SW480 (cell line): ENCODE measurements at regions not wholly inside any gene's neighbourhood (a gene's known extent, or its start where the extent isn't known, plus 50 kb on each side); places are given as distances from the start of the nearest gene placed in this dataset.

Experiments used
- DNase-seq: peaks from one replicate; pipeline ENCODE4 v3.0.0-alpha.2; 2016; ENCODE audit warnings: low spot score

- no peak for DNase-seq
Measured at GRCh38 chr10:78516756-78517155, 483.1 kb downstream of the RPS24 start.

GRCh38 chr10:78518224-78518623 lies 484.6 kb downstream of the RPS24 start:
- DNase-seq, result no peak

GRCh38 chr10:78520737-78521430 lies 487.2 kb downstream of the RPS24 start:
- DNase-seq, result peak; percentile 74

DNA sequence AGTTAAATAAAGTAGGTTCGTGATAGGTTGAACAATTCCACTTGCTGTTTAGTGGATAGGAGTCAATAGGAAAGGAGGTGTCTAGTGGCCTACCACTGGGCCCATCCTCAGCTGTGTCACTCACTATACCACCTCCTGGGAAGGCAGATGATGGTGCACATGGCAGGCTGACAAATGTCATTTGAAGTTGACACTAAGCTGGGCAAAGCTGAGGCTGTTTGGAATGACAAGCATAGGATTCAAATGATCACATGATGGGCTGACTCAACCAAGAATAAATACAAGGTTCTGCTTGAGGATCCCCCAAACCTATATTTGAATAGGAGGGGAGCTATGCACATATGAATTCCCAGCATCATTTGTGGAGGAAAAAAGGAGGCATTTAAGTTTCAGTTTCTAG lies 489.8 kb downstream of the RPS24 start:
- no peak for DNase-seq

- no peak for DNase-seq
Measured at GRCh38 chr10:78524342-78524741, 490.7 kb downstream of the RPS24 start.

DNA sequence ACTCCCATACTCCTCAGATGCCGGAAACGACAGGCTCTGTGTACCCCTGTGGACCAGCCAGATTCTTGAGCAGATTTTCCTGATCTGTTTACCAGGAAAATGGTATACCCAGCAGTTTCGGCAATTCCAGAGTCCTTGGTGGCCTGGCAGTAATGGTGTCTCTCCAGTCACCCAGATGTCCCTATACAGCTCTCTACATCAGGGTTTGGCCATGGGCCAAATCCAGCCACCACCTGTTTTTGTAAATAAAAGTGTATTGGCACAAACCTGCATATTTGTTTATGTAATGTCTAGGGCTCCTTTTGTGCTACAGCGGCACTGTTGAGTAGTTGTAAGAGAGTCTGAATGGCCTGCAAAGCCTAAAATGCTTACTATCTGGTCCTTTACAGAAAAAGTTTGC lies 491.3 kb downstream of the RPS24 start:
- no peak for DNase-seq

GRCh38 chr10:78526347-78526746 lies 492.7 kb downstream of the RPS24 start:
- no peak for DNase-seq

DNA sequence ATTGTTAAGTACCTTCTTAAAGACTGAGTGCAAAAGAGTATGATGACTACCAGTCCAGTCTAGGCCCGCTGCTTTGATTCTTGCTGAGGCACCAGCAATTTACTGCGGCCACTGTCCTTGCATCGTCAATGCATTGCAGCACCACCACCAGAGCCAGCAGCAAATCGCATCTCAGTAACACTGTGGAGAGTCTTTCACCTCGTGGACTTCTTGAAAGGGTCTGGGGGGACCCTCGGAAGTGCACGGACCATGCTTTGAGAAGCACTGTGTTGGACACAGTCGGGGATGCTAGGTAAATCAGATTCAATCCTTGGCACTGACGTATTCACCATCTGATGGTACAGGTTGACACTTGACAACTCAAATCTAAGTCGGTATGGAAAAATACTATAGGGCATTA lies 493.6 kb downstream of the RPS24 start:
- DNase-seq, result no peak

DNA sequence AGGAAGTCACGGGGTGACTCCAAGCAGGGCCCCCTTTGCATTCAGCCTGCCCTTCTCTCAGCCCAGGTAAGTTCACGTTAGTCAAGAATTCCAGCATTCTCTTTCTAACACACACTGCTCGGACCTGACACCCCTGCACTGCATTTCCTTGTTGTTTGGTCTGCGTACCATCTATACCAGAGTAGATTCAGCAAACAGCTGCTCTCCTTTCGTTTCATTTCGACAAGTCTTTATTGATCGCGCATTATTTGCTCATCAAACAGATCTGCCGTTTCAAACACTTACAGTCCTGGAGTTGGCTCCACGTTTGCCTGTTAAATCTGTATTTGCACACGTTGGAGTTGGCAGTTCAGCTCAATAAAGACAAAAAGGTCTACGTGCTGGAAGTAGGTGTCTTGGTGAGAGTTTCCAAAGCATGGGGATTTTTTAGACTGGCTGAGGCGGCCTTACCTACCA lies 495.1 kb downstream of the RPS24 start:
- no peak for DNase-seq

- DNase-seq, result no peak
Measured at GRCh38 chr10:78529262-78529661, 495.6 kb downstream of the RPS24 start.

DNA sequence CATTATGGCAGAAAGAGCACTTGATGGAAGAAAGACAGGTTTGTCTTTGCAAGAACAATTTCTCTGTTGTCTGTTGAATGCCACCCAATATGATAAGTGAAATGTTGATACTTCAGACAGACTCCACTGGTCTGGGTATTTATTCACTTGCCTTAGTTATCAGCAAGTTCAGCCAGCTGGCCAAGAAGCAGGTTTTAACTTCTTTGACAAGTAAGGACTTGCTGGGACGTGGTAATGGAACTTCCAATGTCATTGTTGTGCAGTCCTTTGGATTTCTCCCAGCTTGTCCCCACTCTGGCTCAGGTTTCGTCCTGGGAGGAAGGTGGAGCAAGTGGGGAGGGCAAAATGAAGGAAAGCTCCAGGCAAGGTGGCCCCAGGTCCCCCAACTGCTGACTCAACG lies 497.4 kb downstream of the RPS24 start:
- no peak for DNase-seq

GRCh38 chr10:78532480-78533042 lies 498.9 kb downstream of the RPS24 start:
- DNase-seq, result no peak

- DNase-seq, result no peak
Measured at GRCh38 chr10:78533098-78533497, 499.4 kb downstream of the RPS24 start.

- no peak for DNase-seq
Measured at GRCh38 chr10:78533776-78534175, 500.1 kb downstream of the RPS24 start.

- DNase-seq, result peak; percentile 15
Measured at GRCh38 chr10:78535716-78536218, 502.1 kb downstream of the RPS24 start.

GRCh38 chr10:78537018-78537417 lies 503.4 kb downstream of the RPS24 start:
- no peak for DNase-seq

DNA sequence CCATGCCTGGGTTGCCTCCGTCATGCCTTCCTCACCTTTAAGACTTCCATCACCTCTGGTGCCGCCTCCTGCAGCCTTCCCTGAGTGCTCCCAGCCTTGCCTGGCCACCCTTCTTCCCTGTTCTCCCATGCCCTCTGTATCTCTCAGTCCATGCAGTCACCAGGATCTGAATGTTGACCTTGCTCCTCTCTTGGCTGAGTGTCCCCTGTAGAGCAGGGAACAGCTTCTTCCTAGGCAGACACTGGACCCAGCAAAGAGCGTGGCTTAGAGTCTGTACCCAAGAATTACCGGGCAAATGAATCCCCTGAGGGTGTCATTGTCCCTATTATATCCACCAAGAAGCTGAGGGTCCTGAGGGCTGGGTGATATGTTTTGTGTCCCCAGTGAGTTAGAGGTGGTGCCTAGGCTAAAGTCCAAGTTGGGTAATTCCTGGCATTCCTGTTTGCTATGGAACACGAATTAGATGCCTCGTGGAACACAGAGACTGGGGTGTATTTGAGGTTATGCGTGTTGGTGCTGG lies 505.6 kb downstream of the RPS24 start:
- no peak for DNase-seq

DNA sequence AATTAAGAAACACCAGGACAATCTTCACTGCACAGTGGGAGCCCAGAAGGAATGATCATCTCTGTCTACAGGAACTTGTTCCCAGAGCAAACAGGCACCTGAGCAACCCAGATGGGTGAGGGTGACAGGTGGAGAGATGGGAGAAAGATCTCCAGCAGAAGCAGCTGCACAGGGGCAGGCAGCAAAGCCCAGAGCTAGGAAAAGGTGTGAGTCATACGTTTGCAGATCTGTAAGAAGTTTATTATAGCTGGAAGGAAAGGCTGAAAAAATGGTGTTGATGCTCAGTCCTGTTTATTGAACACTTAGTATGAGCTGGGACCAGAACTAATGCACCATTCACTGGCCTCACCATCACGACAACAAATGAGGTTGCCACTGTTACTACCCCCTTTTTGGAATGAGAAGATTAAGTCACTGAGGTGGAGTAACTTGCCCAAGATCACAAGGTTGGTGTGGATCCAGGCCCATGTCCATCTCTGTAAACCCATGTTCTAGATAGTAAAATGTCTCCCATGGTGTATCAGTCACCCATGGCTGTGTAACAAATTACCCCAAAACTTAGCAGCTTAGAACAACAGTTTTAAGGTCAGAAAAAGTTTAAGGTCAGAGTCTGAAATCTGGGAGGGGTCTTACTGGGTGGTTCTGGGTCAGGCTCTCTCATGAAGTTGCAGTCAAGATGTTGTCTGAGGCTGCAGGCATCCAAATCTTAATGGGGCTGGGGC lies 506.9 kb downstream of the RPS24 start:
- no peak for DNase-seq

GRCh38 chr10:78541481-78542140 lies 507.9 kb downstream of the RPS24 start:
- DNase-seq, result no peak

- DNase-seq, result no peak
Measured at GRCh38 chr10:78542141-78542489, 508.5 kb downstream of the RPS24 start.

- DNase-seq, result no peak
Measured at GRCh38 chr10:78542521-78542920, 508.9 kb downstream of the RPS24 start.

GRCh38 chr10:78543031-78543748 lies 509.5 kb downstream of the RPS24 start:
- DNase-seq, result no peak
